ENCODE measurements at regions not wholly inside any gene's neighbourhood (a gene's known extent, or its start where the extent isn't known, plus 50 kb on each side); places are given as distances from the start of the nearest gene placed in this dataset.

DNA sequence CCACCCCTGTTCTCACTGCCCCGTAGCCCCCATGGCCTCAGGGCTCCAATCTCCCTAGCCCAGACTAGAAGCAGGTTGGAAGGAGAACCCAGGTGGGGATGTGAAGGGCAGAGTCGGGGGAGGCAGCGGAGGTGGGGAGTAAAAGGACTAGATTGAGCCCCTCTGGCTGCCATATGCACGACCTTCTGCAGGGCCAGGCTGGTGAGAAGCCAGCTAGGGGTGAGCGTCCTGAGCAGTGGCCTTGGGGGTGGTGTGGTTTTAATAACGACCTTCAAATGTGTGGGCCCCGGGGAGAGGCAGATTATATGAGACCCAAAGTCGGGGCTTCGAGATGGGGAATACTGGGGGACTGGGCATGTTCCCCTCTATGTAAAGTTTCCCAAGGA, 139.5 kb downstream of the C9orf50 start:
- H3K9ac ChIP-seq (ENCODE audit: low read length) = peak overlapping the region; percentile 51
- peaks cover 43% of the 10 kb centered on the region for H3K4me1 ChIP-seq (ENCODE audit: control insufficient read depth, insufficient read depth, low read length)
- H3K4me3 ChIP-seq (ENCODE audit: low read length) = peak overlapping the region; percentile 60
- no peaks in the 10 kb centered on the region for H3K36me3 ChIP-seq (ENCODE audit: control insufficient read depth, insufficient read depth, low read length)
- peak overlapping the region; percentile 99 for H3K27ac ChIP-seq (ENCODE audit: low read depth, low read length)
- no peaks in the 10 kb centered on the region for H3K27me3 ChIP-seq (ENCODE audit: control insufficient read depth, insufficient read depth, low read length)

DNA sequence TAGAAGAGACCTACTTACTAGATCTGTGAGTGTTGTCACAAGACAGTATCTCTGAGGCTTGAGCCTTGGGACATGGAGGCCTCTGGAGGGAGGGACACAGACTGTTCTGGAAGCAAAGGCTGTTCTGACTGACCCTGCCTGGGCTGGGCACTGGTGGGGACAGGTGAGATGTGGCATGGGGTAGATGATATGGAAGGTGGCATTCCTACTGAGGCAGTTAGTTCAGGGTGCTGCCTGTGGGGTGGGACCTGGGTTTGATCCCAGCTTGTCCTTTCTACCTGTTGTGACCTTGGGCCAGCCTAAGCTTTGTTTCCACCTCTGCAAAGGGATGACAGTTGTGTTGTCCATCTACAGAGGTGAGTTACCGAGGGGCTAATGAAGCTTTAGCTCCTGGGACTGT, 140.2 kb downstream of the C9orf50 start:
- H3K4me3 ChIP-seq (ENCODE audit: low read length) = no peak overlapping the region
- no peaks in the 10 kb centered on the region for H3K36me3 ChIP-seq (ENCODE audit: control insufficient read depth, insufficient read depth, low read length)
- H3K27ac ChIP-seq (ENCODE audit: low read depth, low read length) = peak overlapping the region; percentile 99
- H3K27me3 ChIP-seq (ENCODE audit: control insufficient read depth, insufficient read depth, low read length) = no peaks in the 10 kb centered on the region
- peaks cover 36% of the 10 kb centered on the region for H3K4me1 ChIP-seq (ENCODE audit: control insufficient read depth, insufficient read depth, low read length)
- no peak overlapping the region for H3K9ac ChIP-seq (ENCODE audit: low read length)

DNA sequence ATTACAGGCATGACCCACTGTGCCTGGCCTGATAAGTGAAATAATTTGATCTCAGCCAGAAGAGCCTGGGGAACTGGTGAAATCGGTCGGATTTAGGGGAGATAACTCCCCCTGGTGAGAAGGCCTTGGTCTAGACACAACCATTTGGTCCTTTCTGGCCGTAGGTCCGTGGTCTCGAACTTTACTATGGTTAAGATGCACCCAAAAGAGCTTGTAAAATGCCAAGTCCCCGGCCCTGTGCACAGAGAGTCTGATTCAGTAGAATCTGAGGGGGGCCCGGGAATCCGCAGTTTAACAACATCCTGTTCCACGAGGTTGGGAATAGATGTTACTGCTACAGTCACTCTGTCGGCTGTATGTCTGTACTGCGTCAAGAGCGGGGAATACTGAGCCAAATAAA, 140.7 kb downstream of the C9orf50 start:
- H3K4me3 ChIP-seq (ENCODE audit: low read length) = no peak overlapping the region
- H3K4me1 ChIP-seq (ENCODE audit: control insufficient read depth, insufficient read depth, low read length) = peaks cover 33% of the 10 kb centered on the region
- H3K9ac ChIP-seq (ENCODE audit: low read length) = no peak overlapping the region
- H3K36me3 ChIP-seq (ENCODE audit: control insufficient read depth, insufficient read depth, low read length) = no peaks in the 10 kb centered on the region
- H3K27me3 ChIP-seq (ENCODE audit: control insufficient read depth, insufficient read depth, low read length) = no peaks in the 10 kb centered on the region
- H3K27ac ChIP-seq (ENCODE audit: low read depth, low read length) = peak overlapping the region; percentile 99

DNA sequence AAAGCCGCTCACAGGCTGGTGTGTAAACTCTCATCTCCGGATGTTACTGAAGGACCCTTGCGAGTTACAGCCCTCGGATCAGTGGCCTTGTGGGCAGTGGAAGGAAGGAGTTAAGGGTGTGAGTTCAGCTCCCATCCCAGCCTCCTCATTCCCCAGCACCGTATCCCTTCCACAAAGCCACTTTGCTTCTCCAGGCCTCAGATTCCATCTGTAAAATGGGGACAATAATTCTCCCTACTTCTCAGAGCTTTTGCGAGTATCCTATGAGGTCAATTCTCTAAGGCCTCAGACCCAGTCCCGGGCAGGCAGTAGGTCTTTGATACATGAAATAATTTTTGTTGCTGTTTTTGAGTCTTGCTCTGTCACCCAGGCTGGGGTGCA, 141.3 kb downstream of the C9orf50 start:
- Histone ChIP-seq H3K9ac (ENCODE audit: low read length) (no peak overlapping the region), H3K27ac (ENCODE audit: low read depth, low read length) (no peak overlapping the region), H3K4me3 (ENCODE audit: low read length) (no peak overlapping the region), H3K4me1 (ENCODE audit: control insufficient read depth, insufficient read depth, low read length) (peaks cover 30% of the 10 kb centered on the region), H3K27me3 (ENCODE audit: control insufficient read depth, insufficient read depth, low read length) (no peaks in the 10 kb centered on the region), H3K36me3 (ENCODE audit: control insufficient read depth, insufficient read depth, low read length) (no peaks in the 10 kb centered on the region)

DNA sequence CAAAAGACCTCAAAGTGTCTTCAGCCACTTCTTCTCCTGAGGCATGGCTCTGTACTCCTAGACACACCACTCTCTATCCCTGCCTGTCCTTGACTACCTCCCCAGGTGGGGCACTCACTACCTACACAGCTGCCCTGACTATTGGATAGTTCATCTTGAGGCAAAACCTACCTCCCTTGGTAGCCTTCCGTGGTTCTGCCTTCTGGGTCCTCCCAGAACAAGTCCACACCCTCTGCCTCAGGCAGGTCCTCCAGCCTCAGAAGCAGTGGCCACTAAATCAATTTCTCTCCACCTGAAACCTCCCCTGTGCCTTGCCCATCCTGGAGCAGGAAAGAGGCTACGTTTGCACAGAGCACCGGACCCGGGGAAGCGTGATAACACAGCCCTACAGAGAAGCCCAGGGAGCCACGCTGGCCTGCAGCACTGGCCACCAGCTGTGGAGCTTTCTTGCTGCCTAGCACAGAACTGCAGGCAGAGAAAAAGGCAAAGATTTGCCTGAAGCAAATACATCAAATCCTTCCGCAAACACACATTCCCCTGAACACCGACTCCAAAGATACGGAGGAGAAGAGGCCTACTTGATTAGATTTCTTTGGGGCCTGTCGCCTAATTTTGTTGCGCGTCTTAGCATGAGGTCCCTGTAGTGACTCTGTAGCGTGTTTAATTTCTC, 141.8 kb downstream of the C9orf50 start:
- no peaks in the 10 kb centered on the region for H3K27me3 ChIP-seq (ENCODE audit: control insufficient read depth, insufficient read depth, low read length)
- peaks cover 25% of the 10 kb centered on the region for H3K4me1 ChIP-seq (ENCODE audit: control insufficient read depth, insufficient read depth, low read length)
- no peaks in the 10 kb centered on the region for H3K36me3 ChIP-seq (ENCODE audit: control insufficient read depth, insufficient read depth, low read length)
- no peak overlapping the region for H3K27ac ChIP-seq (ENCODE audit: low read depth, low read length)
- no peak overlapping the region for H3K4me3 ChIP-seq (ENCODE audit: low read length)
- H3K9ac ChIP-seq (ENCODE audit: low read length) = no peak overlapping the region

DNA sequence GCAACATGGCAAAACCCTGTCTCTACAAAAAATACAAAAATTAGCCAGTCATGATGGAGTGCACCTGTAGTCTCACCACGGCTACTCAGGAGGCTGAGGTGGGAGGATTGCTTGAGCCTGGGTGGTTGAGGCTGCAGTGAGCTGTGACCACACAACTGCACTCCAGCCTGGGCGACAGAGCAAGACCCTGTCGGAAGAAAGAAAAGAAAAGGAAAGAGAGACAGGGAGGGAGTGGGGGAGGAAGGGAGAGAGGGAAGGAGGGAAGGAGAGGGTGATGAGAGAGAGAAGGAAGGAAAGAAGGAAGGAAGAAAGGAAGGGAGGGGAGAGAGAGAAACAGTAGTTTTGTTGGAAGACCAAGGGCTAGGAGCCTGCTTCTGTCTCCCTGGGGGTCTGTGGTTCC, 142.4 kb downstream of the C9orf50 start:
- peaks cover 25% of the 10 kb centered on the region for H3K4me1 ChIP-seq (ENCODE audit: control insufficient read depth, insufficient read depth, low read length)
- no peaks in the 10 kb centered on the region for H3K27me3 ChIP-seq (ENCODE audit: control insufficient read depth, insufficient read depth, low read length)
- no peak overlapping the region for H3K9ac ChIP-seq (ENCODE audit: low read length)
- no peak overlapping the region for H3K4me3 ChIP-seq (ENCODE audit: low read length)
- H3K27ac ChIP-seq (ENCODE audit: low read depth, low read length) = no peak overlapping the region
- no peaks in the 10 kb centered on the region for H3K36me3 ChIP-seq (ENCODE audit: control insufficient read depth, insufficient read depth, low read length)

DNA sequence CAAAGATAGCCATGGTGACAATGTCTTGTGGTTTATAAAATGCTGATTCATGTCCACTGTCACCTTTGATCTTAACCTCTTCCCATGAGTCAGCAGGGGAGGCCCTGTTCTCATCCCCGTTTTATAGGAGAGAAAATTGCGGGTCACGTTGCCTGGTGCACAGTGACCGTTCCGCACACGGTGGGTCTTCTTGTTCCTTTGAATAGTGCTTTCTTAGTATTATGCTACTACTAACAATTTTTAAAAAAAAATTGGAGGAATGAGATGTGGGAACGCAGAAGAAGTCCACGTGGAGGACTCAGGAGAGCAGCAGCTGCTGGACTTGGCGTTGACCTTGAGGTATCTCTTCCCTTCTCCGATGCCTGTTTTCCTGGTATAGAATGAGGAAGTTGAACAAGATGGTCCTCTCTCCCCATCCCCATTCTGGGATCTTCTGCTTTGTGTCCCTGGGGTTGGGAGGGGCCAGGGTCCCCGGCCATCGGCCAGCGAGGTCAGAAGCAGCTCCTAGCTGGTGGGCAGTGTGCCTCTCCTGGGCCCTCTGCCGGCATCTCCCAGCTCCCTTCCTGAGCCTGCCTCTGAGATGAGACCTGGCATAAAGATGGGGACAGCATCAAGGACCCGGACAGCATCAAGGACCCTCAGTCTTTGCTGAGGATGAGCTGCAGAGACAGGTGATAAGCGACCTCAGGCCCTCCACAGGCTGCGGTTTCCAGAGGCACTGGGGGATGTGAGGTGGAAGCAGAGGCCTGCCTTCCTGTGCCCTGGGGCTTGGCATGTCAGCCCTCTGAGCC, 143.9 kb downstream of the C9orf50 start:
- Histone ChIP-seq H3K4me3 (ENCODE audit: low read length) (no peak overlapping the region), H3K9ac (ENCODE audit: low read length) (no peak overlapping the region), H3K36me3 (ENCODE audit: control insufficient read depth, insufficient read depth, low read length) (no peaks in the 10 kb centered on the region), H3K27me3 (ENCODE audit: control insufficient read depth, insufficient read depth, low read length) (no peaks in the 10 kb centered on the region), H3K4me1 (ENCODE audit: control insufficient read depth, insufficient read depth, low read length) (peaks cover 19% of the 10 kb centered on the region), H3K27ac (ENCODE audit: low read depth, low read length) (no peak overlapping the region)

DNA sequence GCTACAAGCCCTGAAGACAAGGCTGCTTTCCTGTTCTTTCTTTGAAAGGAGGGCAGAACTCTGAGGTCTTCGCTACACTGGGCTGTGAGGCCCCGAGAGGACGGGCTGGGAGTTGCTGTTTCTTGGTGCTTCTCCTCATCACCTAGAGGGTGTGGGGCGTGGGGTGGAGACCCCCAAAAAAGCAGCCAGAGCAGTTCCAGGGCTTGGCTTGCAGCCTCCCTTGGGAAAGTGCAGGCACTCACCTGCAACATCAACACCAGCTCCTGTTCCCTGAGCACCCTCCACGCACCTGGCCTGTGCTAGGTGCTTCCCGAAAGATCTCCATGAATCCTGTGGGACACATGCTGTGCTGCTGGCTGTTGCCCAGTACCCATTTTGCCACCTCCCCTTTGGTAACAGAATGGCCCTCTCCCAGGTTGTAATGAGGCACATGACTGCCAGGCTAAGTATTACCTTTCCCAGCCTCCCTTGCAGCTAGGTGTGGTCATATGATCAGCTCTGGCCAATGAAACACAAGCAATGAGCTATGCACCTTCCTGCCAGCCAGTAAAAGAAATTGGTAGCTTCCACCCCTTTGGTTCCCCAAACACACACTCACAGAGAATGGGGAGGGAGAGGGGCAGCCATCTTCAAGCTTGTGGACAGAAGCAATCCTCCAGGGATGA, 146.0 kb downstream of the C9orf50 start:
- Histone ChIP-seq H3K4me3 (ENCODE audit: low read length) (no peak overlapping the region), H3K27ac (ENCODE audit: low read depth, low read length) (no peak overlapping the region), H3K36me3 (ENCODE audit: control insufficient read depth, insufficient read depth, low read length) (no peaks in the 10 kb centered on the region), H3K4me1 (ENCODE audit: control insufficient read depth, insufficient read depth, low read length) (peaks cover 5% of the 10 kb centered on the region), H3K9ac (ENCODE audit: low read length) (no peak overlapping the region), H3K27me3 (ENCODE audit: control insufficient read depth, insufficient read depth, low read length) (no peaks in the 10 kb centered on the region)

DNA sequence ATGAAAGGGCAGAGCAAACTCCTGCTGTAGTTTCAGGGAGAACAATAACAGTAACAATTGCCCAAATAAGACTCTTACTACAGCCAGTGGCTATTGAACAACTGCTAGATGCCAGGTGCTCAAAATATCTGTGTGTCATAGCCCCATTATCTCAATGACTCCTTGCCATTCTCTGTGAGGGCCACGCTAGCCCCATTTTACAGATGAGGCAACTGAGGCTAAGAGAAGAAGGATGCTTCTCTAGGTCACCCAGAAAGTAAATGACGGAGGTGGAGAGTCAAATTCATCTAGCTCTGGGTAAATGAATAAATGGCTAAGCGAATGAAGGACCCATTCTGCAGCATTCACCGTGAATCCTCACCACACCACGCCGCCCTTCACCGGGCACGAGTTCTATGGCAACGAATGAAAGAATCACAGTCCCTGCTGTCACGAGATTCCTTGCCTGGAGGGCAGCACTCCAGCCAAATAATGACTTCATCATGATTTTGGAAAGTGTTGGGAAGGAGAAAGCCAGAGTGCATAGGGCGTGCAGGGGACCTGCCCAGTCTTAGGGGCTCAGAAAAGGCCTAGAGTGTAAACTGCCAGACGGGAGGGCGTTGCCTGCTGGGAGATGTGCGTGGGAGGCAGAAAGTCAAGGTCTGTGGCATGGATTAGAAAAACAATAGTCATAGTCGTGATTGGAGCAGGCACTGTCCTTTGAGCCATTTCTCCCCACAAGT, 147.2 kb downstream of the C9orf50 start:
- Histone ChIP-seq H3K9ac (ENCODE audit: low read length) (no peak overlapping the region), H3K27me3 (ENCODE audit: control insufficient read depth, insufficient read depth, low read length) (no peaks in the 10 kb centered on the region), H3K36me3 (ENCODE audit: control insufficient read depth, insufficient read depth, low read length) (no peaks in the 10 kb centered on the region), H3K27ac (ENCODE audit: low read depth, low read length) (no peak overlapping the region), H3K4me3 (ENCODE audit: low read length) (no peak overlapping the region), H3K4me1 (ENCODE audit: control insufficient read depth, insufficient read depth, low read length) (peaks cover 5% of the 10 kb centered on the region)

DNA sequence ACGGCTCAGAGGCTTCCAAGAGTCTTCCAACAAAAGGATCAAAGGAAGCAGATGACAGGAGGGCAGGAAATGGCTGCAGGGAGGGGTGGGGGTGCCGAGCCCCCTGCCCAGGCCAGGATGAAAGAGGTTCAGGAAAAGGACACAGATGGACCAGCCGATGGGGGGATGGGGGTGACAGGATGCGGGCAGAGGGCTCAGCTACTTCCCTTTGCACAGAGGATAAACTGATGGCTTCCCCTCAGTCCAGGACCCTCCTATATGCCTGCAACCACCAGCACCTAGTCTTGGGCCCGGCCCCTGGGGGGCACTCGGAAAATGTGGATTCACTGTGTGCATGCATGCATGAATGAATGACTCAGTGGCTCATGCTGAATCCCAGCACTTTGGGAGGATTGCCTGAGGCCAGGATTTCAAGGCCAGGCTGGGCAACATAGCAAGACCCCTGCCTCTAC, 148.2 kb downstream of the C9orf50 start:
- Histone ChIP-seq H3K27ac (ENCODE audit: low read depth, low read length) (no peak overlapping the region), H3K36me3 (ENCODE audit: control insufficient read depth, insufficient read depth, low read length) (no peaks in the 10 kb centered on the region), H3K9ac (ENCODE audit: low read length) (no peak overlapping the region), H3K4me3 (ENCODE audit: low read length) (no peak overlapping the region), H3K4me1 (ENCODE audit: control insufficient read depth, insufficient read depth, low read length) (peaks cover 5% of the 10 kb centered on the region), H3K27me3 (ENCODE audit: control insufficient read depth, insufficient read depth, low read length) (no peaks in the 10 kb centered on the region)

DNA sequence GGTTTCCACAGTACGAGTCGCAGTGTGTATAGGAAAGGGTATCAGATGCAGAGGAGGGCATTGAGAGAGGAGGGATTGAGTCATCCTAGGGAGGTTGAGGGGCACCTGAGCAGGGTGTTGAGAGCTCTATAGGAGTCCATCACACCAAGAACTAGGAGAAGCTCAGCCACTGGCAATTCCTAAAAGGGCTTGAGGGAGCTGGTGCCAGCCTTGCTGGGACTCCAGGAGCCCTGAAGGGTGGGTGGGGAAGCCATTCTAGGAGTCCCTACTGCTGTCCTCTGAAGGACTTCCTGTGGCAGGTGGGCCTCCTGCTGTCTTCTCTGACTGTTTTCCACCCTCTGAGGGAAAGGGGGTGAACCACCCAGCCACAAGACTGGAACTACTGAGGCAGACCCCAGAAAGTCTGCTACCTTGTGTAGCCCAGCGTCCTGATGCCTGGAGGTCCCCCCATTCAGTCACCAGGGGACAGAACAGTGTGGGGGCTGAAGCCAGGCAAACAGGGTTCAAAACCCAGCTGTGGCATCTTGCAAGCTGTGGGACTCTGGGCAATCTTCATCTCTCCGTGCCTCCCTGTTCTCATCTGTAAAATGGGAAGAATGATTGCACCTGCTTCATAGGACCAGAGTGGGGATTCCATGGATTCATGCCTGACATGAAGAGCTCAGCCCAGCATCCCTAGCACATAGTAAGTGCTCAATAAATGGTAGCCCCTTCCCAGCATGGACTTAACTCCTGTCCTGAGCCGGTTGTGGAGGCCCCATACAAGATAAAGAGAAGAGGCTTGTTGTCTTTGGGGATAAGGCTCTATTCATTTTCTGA, 149.5 kb downstream of the C9orf50 start:
- H3K4me1 ChIP-seq (ENCODE audit: control insufficient read depth, insufficient read depth, low read length) = peaks cover 5% of the 10 kb centered on the region
- H3K36me3 ChIP-seq (ENCODE audit: control insufficient read depth, insufficient read depth, low read length) = no peaks in the 10 kb centered on the region
- no peak overlapping the region for H3K4me3 ChIP-seq (ENCODE audit: low read length)
- no peak overlapping the region for H3K9ac ChIP-seq (ENCODE audit: low read length)
- H3K27ac ChIP-seq (ENCODE audit: low read depth, low read length) = no peak overlapping the region
- H3K27me3 ChIP-seq (ENCODE audit: control insufficient read depth, insufficient read depth, low read length) = no peaks in the 10 kb centered on the region

DNA sequence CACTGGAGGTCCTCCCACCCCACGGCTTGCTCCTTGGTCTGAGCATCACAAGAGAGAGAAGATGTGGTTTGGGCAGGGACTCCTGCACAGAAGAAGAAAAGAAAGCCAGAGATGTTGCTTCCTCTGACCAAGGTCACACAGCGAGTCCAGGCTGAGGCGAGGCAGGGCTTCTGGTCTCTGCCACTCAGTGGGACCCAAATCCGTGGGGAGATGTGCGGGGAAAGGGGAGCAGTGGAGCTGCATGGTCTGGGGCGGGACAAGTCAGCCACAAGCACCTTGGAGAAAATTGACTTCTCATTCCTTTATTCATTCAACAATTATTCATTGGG, 150.9 kb downstream of the C9orf50 start:
- H3K27me3 ChIP-seq (ENCODE audit: control insufficient read depth, insufficient read depth, low read length) = no peaks in the 10 kb centered on the region
- no peak overlapping the region for H3K27ac ChIP-seq (ENCODE audit: low read depth, low read length)
- no peaks in the 10 kb centered on the region for H3K36me3 ChIP-seq (ENCODE audit: control insufficient read depth, insufficient read depth, low read length)
- H3K9ac ChIP-seq (ENCODE audit: low read length) = no peak overlapping the region
- H3K4me1 ChIP-seq (ENCODE audit: control insufficient read depth, insufficient read depth, low read length) = peaks cover 10% of the 10 kb centered on the region
- no peak overlapping the region for H3K4me3 ChIP-seq (ENCODE audit: low read length)

Data from rectal smooth muscle tissue (tissue), 1 donor.